ENCODE measurements at regions not wholly inside any gene's neighbourhood (a gene's known extent, or its start where the extent isn't known, plus 50 kb on each side); places are given as distances from the start of the nearest gene placed in this dataset.

DNA sequence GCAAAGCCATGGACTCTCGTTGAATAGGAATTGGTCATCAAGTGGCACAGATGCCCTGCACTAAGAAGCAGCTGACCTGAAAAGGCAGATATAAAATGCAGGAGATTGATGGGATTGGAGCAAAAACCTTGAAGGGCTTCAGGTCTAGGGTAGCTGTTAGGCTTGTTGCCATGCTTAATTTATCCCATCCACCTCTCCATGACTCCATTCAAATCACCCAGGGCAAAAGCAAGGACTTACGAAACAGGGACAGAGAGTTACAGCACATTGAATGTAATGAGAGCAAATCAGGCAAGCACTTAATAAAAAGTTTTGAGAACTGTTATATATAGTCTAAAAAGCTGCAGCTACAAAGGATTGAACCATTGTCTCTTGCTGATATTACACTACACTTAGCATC is 298.2 kb upstream of the ESRRG start:
- DNase-seq (ENCODE audit: low read depth) = no peak
- TF ChIP-seq, protein P1, sequence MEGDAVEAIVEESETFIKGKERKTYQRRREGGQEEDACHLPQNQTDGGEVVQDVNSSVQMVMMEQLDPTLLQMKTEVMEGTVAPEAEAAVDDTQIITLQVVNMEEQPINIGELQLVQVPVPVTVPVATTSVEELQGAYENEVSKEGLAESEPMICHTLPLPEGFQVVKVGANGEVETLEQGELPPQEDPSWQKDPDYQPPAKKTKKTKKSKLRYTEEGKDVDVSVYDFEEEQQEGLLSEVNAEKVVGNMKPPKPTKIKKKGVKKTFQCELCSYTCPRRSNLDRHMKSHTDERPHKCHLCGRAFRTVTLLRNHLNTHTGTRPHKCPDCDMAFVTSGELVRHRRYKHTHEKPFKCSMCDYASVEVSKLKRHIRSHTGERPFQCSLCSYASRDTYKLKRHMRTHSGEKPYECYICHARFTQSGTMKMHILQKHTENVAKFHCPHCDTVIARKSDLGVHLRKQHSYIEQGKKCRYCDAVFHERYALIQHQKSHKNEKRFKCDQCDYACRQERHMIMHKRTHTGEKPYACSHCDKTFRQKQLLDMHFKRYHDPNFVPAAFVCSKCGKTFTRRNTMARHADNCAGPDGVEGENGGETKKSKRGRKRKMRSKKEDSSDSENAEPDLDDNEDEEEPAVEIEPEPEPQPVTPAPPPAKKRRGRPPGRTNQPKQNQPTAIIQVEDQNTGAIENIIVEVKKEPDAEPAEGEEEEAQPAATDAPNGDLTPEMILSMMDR (IDR thresholded peaks at IDR 0.05; ENCODE audit: insufficient read depth, low read length) = no peak
- H3K4me3 ChIP-seq (ENCODE audit: low read depth, low read length) = no peak overlapping the region

DNA sequence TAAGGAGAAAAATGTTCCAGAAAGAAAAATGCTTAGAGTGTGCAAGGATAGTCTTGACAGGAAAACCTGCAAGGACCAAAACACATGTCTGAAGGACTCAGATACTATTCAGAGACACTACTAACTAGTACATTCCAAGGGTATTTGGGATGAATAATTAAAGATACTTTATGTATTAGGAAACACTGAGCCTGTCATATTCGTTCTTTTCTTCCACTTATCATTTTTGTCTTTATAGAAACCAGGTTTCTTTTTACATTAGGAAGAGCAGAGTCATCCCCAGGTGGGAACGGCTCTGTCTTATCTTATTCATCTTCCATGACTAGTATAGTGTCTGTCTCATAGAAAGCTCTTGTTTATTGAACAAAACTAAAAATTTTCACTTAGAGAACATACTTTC is 296.2 kb upstream of the ESRRG start:
- TF ChIP-seq, protein P1 (IDR thresholded peaks at IDR 0.05; ENCODE audit: insufficient read depth, low read length) = no peak
- no peak overlapping the region for H3K4me3 ChIP-seq (ENCODE audit: low read depth, low read length)

DNA sequence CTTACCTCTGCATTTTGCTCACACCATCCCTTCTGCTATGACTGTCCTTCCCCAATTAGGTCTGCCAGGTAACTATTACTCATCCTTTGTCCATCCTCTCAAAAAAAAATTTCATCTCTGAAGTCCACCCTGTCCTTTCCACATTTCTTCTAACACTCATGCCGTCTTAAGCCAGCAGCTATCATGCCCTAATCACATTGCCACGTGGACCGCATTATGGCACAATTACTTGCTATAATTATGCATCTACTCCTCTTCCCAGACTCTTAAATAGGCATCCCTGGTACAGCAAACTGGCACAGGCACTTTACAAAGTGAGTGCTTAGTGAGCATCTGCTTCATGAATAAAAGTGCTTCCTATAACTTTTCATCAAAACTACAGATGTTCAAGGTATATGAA is 295.4 kb upstream of the ESRRG start:
- H3K4me3 ChIP-seq (ENCODE audit: low read depth, low read length) = no peak overlapping the region
- TF ChIP-seq, protein P1 (IDR thresholded peaks at IDR 0.05; ENCODE audit: insufficient read depth, low read length) = no peak

More for the DNA sequence above, 296.2 kb upstream of the ESRRG start:
- DNase-seq (ENCODE audit: low read depth) = no peak

DNA sequence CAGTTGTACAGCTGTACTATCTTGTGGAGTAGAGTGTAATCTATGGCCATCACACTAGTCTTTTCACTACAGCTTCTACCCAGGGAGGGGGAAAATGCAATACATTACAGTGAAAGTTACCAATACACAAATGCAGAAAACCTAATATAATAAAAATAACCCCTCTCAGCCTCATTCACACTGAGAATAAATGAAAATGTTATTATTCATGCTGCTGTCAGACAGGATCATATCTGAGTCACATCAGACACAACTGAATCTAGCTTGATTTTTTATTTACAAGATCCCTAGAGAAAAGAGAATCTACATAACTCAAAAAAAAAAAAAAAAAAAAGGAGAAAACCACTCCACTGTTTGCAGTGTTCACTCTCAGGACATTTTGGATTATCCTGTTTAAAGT is 293.9 kb upstream of the ESRRG start:
- TF ChIP-seq, protein P1 (IDR thresholded peaks at IDR 0.05; ENCODE audit: insufficient read depth, low read length) = no peak
- H3K4me3 ChIP-seq (ENCODE audit: low read depth, low read length) = no peak overlapping the region
- no peak for DNase-seq (ENCODE audit: low read depth)

More for the DNA sequence above, 295.4 kb upstream of the ESRRG start:
- no peak for DNase-seq (ENCODE audit: low read depth)

DNA sequence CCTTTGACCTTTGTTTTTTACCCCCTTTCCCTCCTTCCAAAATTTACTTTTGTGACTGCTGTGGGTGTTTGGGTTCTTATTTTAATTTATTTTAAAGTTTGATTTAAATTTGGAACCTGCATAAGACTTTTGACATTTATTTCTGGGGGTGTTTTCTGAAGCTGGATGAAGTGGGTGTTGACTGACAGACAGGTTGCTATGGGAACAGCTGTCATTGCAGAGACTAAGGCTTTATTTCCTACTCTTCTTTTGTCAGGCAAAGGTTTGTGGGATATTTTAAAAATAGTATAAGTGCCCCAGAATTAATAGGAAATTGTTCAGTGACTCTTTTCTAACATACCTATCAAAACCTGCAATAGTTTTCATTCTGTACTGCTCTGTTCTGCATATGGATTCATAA is 290.8 kb upstream of the ESRRG start:
- no peak overlapping the region for H3K4me3 ChIP-seq (ENCODE audit: low read depth, low read length)
- TF ChIP-seq, protein P1 (IDR thresholded peaks at IDR 0.05; ENCODE audit: insufficient read depth, low read length) = no peak
- DNase-seq (ENCODE audit: low read depth) = no peak

DNA sequence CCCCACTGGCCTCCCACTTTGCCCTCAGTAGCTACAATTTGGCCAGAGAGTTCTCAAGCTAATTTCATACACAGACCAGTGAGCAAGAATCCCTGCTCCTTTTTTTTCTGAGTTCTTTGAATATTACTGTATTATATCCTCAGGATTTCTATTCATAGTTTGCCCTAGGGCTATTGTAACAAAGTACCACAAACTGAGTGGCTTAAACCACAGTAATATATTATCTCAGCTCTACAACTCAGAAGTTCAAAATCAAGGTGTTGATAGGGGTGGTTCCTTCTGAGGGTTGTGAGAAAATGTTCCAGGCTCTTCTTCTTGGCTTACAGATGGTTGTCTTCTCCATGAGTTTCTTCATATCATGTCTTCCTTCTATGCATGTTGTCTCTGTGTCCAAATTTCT is 289.4 kb upstream of the ESRRG start:
- DNase-seq (ENCODE audit: low read depth) = no peak
- H3K4me3 ChIP-seq (ENCODE audit: low read depth, low read length) = no peak overlapping the region
- TF ChIP-seq, protein P1 (IDR thresholded peaks at IDR 0.05; ENCODE audit: insufficient read depth, low read length) = no peak

DNA sequence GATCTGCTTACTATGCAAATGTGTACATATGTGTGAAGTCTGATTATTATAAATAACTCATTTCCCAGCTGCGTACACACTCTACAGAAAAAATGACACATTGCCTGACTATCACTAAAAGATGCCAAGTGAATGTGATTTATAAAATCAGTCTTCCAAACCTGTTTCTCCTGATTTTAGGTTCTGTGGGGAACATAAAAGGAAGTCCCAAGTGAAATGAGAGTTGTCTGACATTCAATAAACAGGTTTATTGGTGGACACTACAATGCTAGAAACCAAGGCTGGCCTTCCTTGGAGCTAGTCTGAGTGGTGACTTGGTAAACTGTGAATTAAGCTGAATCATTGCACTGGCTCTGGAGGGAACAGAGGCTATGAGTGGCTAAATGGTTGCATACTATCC is 287.9 kb upstream of the ESRRG start:
- no peak for DNase-seq (ENCODE audit: low read depth)
- TF ChIP-seq, protein P1 (IDR thresholded peaks at IDR 0.05; ENCODE audit: insufficient read depth, low read length) = no peak
- H3K4me3 ChIP-seq (ENCODE audit: low read depth, low read length) = no peak overlapping the region
